H1 (cell line): ENCODE measurements at regions not wholly inside any gene's neighbourhood (a gene's known extent, or its start where the extent isn't known, plus 50 kb on each side); places are given as distances from the start of the nearest gene placed in this dataset.

Experiments used
- CTCF ChIA-PET: fragments of 300-600 bp; sonication (Branson Sonifier 250); formaldehyde crosslinking; loops from one replicate; lab custom pipeline; 2021; ENCODE audit not compliant: partially characterized antibody; lab: Charles Lee
- POLR2A ChIA-PET: fragments of 300-600 bp; sonication (Branson Sonifier 250); formaldehyde crosslinking; loops from one replicate; lab custom pipeline; 2021; ENCODE audit warnings: inconsistent platforms; ENCODE audit not compliant: partially characterized antibody; lab: Charles Lee
- DNase-seq, 2 experiments: peaks; one replicate each; pipeline versions ENCODE4 v3.0.0 to v3.0.0-alpha.2; 2010 to 2022; ENCODE audit warnings: low spot score in 2 of 2, low read depth in 1 of 2, mixed read lengths in 1 of 2
- FAIRE-seq: peaks from 2 replicates; lab custom pipeline; 2011; peaks lifted over from hg19 to GRCh38; lab: Jason Lieb, UNC
- H2AFZ ChIP-seq: 2 replicates; pipeline ENCODE4 v1.8.1; 2012; ENCODE audit warnings: low read length, inconsistent platforms
- H2AK5ac ChIP-seq: 2 replicates; pipeline ENCODE4 v1.6.1; 2013; ENCODE audit warnings: low read depth, low read length
- H2BK120ac ChIP-seq: replicated peaks from 2 replicates; pipeline ENCODE3; 2013; ENCODE audit warnings: low read depth, low read length, inconsistent platforms
- H2BK12ac ChIP-seq: 2 replicates; pipeline ENCODE4 v1.6.1; 2013; ENCODE audit warnings: low read depth, low read length
- H2BK15ac ChIP-seq: 2 replicates; pipeline ENCODE4 v1.6.1; 2013; ENCODE audit warnings: low read length
- H2BK20ac ChIP-seq: 2 replicates; pipeline ENCODE4 v1.6.1; 2013; ENCODE audit warnings: low read length
- H2BK5ac ChIP-seq: 2 replicates; pipeline ENCODE4 v1.6.1; 2013; ENCODE audit warnings: low read depth, low read length
- H3K14ac ChIP-seq: 2 replicates; pipeline ENCODE4 v1.6.1; 2013; ENCODE audit warnings: inconsistent platforms; ENCODE audit not compliant: insufficient read length
- H3K18ac ChIP-seq: 2 replicates; pipeline ENCODE4 v1.6.1; 2013; ENCODE audit warnings: low read length; ENCODE audit errors: extremely low read depth
- H3K23ac ChIP-seq: 2 replicates; pipeline ENCODE4 v1.6.1; 2013; ENCODE audit warnings: inconsistent platforms; ENCODE audit not compliant: insufficient read length
- H3K23me2 ChIP-seq: 2 replicates; pipeline ENCODE4 v1.6.1; 2013; ENCODE audit warnings: low read depth, low read length
- H3K27ac ChIP-seq: 2 replicates; pipeline ENCODE4 v1.6.1; 2011; ENCODE audit warnings: low read depth, low read length, inconsistent platforms
- H3K27me3 ChIP-seq, 4 experiments: replicated peaks in 1 of 4; 1 replicate in 1 of 4; 2 replicates in 3 of 4; pipeline versions ENCODE4 v1.6.1 to v1.8.1; 2011 to 2013; ENCODE audit warnings: low read length in 3 of 4, mild to moderate bottlenecking in 3 of 4, inconsistent platforms in 2 of 4, mixed read lengths in 2 of 4, moderate library complexity in 1 of 4; ENCODE audit not compliant: control insufficient read depth in 3 of 4, insufficient read depth in 3 of 4; ENCODE audit errors: extremely low read depth in 1 of 4
- H3K36me3 ChIP-seq, 4 experiments: 2 replicates each; pipeline versions ENCODE4 v1.6.1 to v1.8.1; 2011 to 2013; ENCODE audit warnings: mild to moderate bottlenecking in 4 of 4, low read length in 3 of 4, moderate library complexity in 2 of 4, control low read depth in 1 of 4, inconsistent platforms in 1 of 4; ENCODE audit not compliant: insufficient read depth in 4 of 4, control insufficient read depth in 2 of 4
- H3K4ac ChIP-seq: replicated peaks from 2 replicates; pipeline ENCODE3; 2013; ENCODE audit warnings: low read length, low read depth, mixed read lengths, inconsistent platforms; ENCODE audit not compliant: insufficient read length
- H3K4me1 ChIP-seq, 4 experiments: replicated peaks in 1 of 4; 1 replicate in 1 of 4; 2 replicates in 3 of 4; pipeline versions ENCODE4 v1.6.1 to v1.8.1; 2011 to 2013; ENCODE audit warnings: low read length in 3 of 4, inconsistent platforms in 2 of 4, mixed read lengths in 1 of 4; ENCODE audit not compliant: insufficient read depth in 4 of 4, control insufficient read depth in 3 of 4
- H3K4me2 ChIP-seq, 2 experiments: 2 replicates each; pipeline versions ENCODE4 v1.6.1 to v1.8.1; 2011 to 2013; ENCODE audit warnings: low read depth in 2 of 2, low read length in 2 of 2, control low read depth in 1 of 2, inconsistent platforms in 1 of 2, mild to moderate bottlenecking in 1 of 2; ENCODE audit not compliant: insufficient read depth in 1 of 2
- H3K4me3 ChIP-seq, 4 experiments: fragments of 200-600, 300-600 bp in 1 of 4; sonication (generic), shearing (Covaris generic), sonication (Bioruptor Twin) in 1 of 4; 2 replicates each; pipeline versions ENCODE4 v1.5.1 to v1.8.1; 2011 to 2016; ENCODE audit warnings: low read length in 4 of 4, low read depth in 3 of 4, control low read depth in 2 of 4, inconsistent platforms in 2 of 4, mild to moderate bottlenecking in 2 of 4, mixed read lengths in 1 of 4, moderate library complexity in 1 of 4; ENCODE audit not compliant: insufficient read depth in 2 of 4; ENCODE audit errors: extremely low read depth in 1 of 4
- H3K56ac ChIP-seq: replicated peaks from 2 replicates; pipeline ENCODE3; 2013; ENCODE audit warnings: low read depth, mild to moderate bottlenecking, mixed read lengths, low read length, inconsistent platforms; ENCODE audit not compliant: insufficient read length
- H3K79me1 ChIP-seq: 2 replicates; pipeline ENCODE4 v1.6.1; 2013; ENCODE audit warnings: low read depth, low read length, control low read depth
- H3K79me2 ChIP-seq, 2 experiments: 2 replicates each; pipeline versions ENCODE4 v1.6.1 to v1.8.1; 2012 to 2013; ENCODE audit warnings: low read length in 2 of 2, mild to moderate bottlenecking in 2 of 2, inconsistent platforms in 1 of 2; ENCODE audit not compliant: insufficient read depth in 2 of 2, control insufficient read depth in 1 of 2
- H3K9ac ChIP-seq, 4 experiments: replicated peaks in 1 of 4; 1 replicate in 1 of 4; 2 replicates in 3 of 4; pipeline versions ENCODE4 v1.6.1 to v1.8.1; 2011 to 2013; ENCODE audit warnings: low read depth in 3 of 4, low read length in 3 of 4, control low read depth in 2 of 4, mild to moderate bottlenecking in 2 of 4, moderate library complexity in 2 of 4, inconsistent platforms in 1 of 4; ENCODE audit errors: extremely low read depth in 1 of 4
- H3K9me3 ChIP-seq, 2 experiments: 2 replicates each; pipeline versions ENCODE4 v1.6.1 to v1.8.1; 2012 to 2013; ENCODE audit warnings: mild to moderate bottlenecking in 2 of 2, moderate library complexity in 2 of 2, control low read depth in 1 of 2, inconsistent platforms in 1 of 2, low read depth in 1 of 2, low read length in 1 of 2, mixed read lengths in 1 of 2; ENCODE audit not compliant: insufficient read depth in 2 of 2
- H4K20me1 ChIP-seq, 2 experiments: replicated peaks in 1 of 2; 2 replicates each; pipeline versions ENCODE3 to v1.8.1; 2011 to 2013; ENCODE audit warnings: inconsistent platforms in 2 of 2, low read length in 2 of 2, mild to moderate bottlenecking in 1 of 2; ENCODE audit not compliant: insufficient read depth in 2 of 2, control insufficient read depth in 1 of 2
- H4K5ac ChIP-seq: 2 replicates; pipeline ENCODE4 v1.6.1; 2013; ENCODE audit warnings: low read length, low read depth, mixed read lengths, inconsistent platforms; ENCODE audit not compliant: insufficient read length
- H4K8ac ChIP-seq: 2 replicates; pipeline ENCODE4 v1.8.0; 2013; ENCODE audit warnings: mild to moderate bottlenecking, moderate library complexity, low read length, inconsistent platforms; ENCODE audit not compliant: insufficient read depth; ENCODE audit errors: extremely low read depth
- H4K91ac ChIP-seq: replicated peaks from 2 replicates; pipeline ENCODE3; 2013; ENCODE audit warnings: low read length, mixed read lengths, inconsistent platforms; ENCODE audit not compliant: insufficient read length
- ATF3 ChIP-seq: IDR thresholded peaks from 2 replicates; pipeline ENCODE4 v1.6.1; 2011; ENCODE audit warnings: low read depth, mild to moderate bottlenecking, low read length; ENCODE audit not compliant: insufficient read depth
- POLR2A ChIP-seq, 2 experiments: IDR thresholded peaks; 1 replicate in 1 of 2; 2 replicates in 1 of 2; pipeline ENCODE4 v1.6.1; 2011; ENCODE audit warnings: low read depth in 2 of 2, low read length in 2 of 2, mild to moderate bottlenecking in 2 of 2; ENCODE audit errors: control extremely low read depth in 1 of 2
- RAD21 ChIP-seq, 2 experiments: IDR thresholded peaks in 1 of 2; conservative IDR thresholded peaks in 1 of 2; 2 replicates each; pipeline ENCODE4 v1.6.1; 2011; ENCODE audit warnings: low read depth in 2 of 2, low read length in 2 of 2, improper control_type of control experiment in 1 of 2, inconsistent platforms in 1 of 2, mild to moderate bottlenecking in 1 of 2, moderate library complexity in 1 of 2
- WGBS, 2 experiments: shearing (Covaris generic) in 1 of 2; methylation state at CpG; one replicate each; pipeline versions ENCODE4 v1.1.6 to v1.1.7; 2013 to 2015; ENCODE audit warnings: low lambda C conversion rate in 2 of 2, mixed read lengths in 2 of 2, inconsistent platforms in 1 of 2, low coverage in 1 of 2, missing lambda C conversion rate in 1 of 2; ENCODE audit not compliant: insufficient replicate concordance in 2 of 2, insufficient coverage in 1 of 2, insufficient read length in 1 of 2; ENCODE audit errors: extremely low coverage in 1 of 2, missing lambda C conversion rate in 1 of 2; 5-methylcytosine and 5-hydroxymethylcytosine counted together
- TF ChIP-seq, protein P1 (sequence below): IDR thresholded peaks from 2 replicates; pipeline ENCODE4 v1.6.1; 2011; ENCODE audit warnings: low read length, improper control_type of control experiment

DNA sequence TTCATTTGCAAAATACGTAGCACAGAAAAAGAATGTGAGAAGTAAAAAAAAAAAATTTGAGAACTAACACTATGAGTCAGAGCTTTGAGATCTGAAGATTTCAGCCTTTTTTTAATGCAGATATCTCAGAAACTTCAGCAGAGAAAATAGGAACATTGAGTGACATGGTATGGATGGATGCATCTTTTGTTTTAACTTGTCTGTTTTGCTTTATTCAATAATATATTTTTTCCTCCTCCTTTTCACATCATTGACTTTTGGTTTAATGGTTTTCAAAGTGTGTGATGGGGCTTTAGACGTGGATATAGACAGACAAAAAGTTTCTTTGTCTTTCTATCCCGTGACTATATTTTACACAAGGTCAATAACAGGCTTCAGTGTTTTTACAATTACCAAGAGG is 426.7 kb upstream of the FRG2C start:
- Histone ChIP-seq H3K27me3 (no peaks in the 10 kb centered on the region), H3K23me2 (no peaks in the 10 kb centered on the region), H3K56ac (no peak overlapping the region), H4K91ac (no peak overlapping the region), H3K4me3 (no peak overlapping the region), H3K14ac (no peak overlapping the region), H3K18ac (no peak overlapping the region), H3K79me1 (no peaks in the 10 kb centered on the region), H3K4me1 (no peaks in the 10 kb centered on the region), H3K9ac (no peak overlapping the region), H3K9me3 (0 out of 4 replicates have a peak, but pooled peaks cover 0 to 2% of the 10 kb centered on the region in 2 experiments), H2BK5ac (no peak overlapping the region), H2BK20ac (no peak overlapping the region), H3K4ac (no peak overlapping the region), H2BK120ac (no peak overlapping the region), H2BK12ac (no peak overlapping the region), H3K27ac (no peak overlapping the region), H4K5ac (no peak overlapping the region), H3K36me3 (no peaks in the 10 kb centered on the region), H2BK15ac (no peak overlapping the region), H2AFZ (no peak overlapping the region), H4K20me1 (no peaks in the 10 kb centered on the region), H2AK5ac (no peak overlapping the region), H3K23ac (no peak overlapping the region), H3K79me2 (no peaks in the 10 kb centered on the region), H3K4me2 (no peak overlapping the region), H4K8ac (no peak overlapping the region)
- ChIA-PET POLR2A (no interaction called here), CTCF (no interaction called here)
- no peak for DNase-seq
- 87% methylated on average over 3 of the region's 3 CpGs; no CpG with 5 or more reads in 1 of the 2 experiments for WGBS, 2 experiments
- no peak for FAIRE-seq
- TF ChIP-seq RAD21 (IDR thresholded peaks at IDR 0.05 in 1 of 2, conservative IDR thresholded peaks at IDR 0.05 in 1 of 2; ENCODE audit: low read depth in 2 of 2, low read length in 2 of 2) (no peak), POLR2A (IDR thresholded peaks at IDR 0.05; ENCODE audit: control extremely low read depth in 1 of 2, low read depth in 2 of 2, low read length in 2 of 2) (no peak), ATF3 (no peak)
- TF ChIP-seq, protein P1, sequence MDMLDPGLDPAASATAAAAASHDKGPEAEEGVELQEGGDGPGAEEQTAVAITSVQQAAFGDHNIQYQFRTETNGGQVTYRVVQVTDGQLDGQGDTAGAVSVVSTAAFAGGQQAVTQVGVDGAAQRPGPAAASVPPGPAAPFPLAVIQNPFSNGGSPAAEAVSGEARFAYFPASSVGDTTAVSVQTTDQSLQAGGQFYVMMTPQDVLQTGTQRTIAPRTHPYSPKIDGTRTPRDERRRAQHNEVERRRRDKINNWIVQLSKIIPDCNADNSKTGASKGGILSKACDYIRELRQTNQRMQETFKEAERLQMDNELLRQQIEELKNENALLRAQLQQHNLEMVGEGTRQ: no peak
